HepG2 (cell line): ENCODE measurements at regions not wholly inside any gene's neighbourhood (a gene's known extent, or its start where the extent isn't known, plus 50 kb on each side); places are given as distances from the start of the nearest gene placed in this dataset.

ENCODE experiments used
- ATAC-seq: fragments of 200-7000 bp; cut with Tn5 transposase; 3 replicates; pipeline ENCODE4 v1.9.1; 2020; ENCODE audit warnings: mild to moderate bottlenecking, moderate library complexity
- BruUV-seq: library from RNA; stranded (reverse); fragments of 400-500 nt; replicated peaks from 2 replicates; lab custom pipeline; 2021; lab: Mats Ljungman, UMichigan
- CTCF ChIA-PET: fragments of 300-600 bp; formaldehyde crosslinking; extraction: SDS; loops from one replicate; lab custom pipeline; 2021; ENCODE audit warnings: low total read pairs, inconsistent platforms, low intra/inter-chr PET ratio; lab: Yijun Ruan, JAX
- POLR2A ChIA-PET: fragments of 350-600 bp; sonication (Branson Sonifier 250); formaldehyde crosslinking; loops from one replicate; lab custom pipeline; 2020; ENCODE audit warnings: antibody characterized with exemption, inconsistent platforms; lab: Yijun Ruan, JAX
- DNase-seq: peaks from one replicate; pipeline ENCODE4 v3.0.0-alpha.2; 2015; ENCODE audit warnings: low spot score
- FAIRE-seq: peaks from 3 replicates; lab custom pipeline; 2011; peaks lifted over from hg19 to GRCh38; lab: Jason Lieb, UNC
- H2AFZ ChIP-seq: one replicate; pipeline ENCODE4 v1.6.1; 2011; ENCODE audit warnings: low read length, inconsistent platforms
- H3K27ac ChIP-seq: fragments of 300-600 bp; 3 replicates; pipeline ENCODE4 v1.8.0; 2011; ENCODE audit warnings: mixed run types, mild to moderate bottlenecking, mixed read lengths, low read length, inconsistent platforms; ENCODE audit not compliant: insufficient read depth; ENCODE audit errors: extremely low read length
- H3K27me3 ChIP-seq, 2 experiments: fragments of 200-600 bp in 1 of 2; 2 replicates in 1 of 2; 3 replicates in 1 of 2; pipeline versions ENCODE4 v1.6.0 to v1.8.0; 2011; ENCODE audit warnings: low read length in 2 of 2, mild to moderate bottlenecking in 2 of 2, moderate library complexity in 2 of 2, inconsistent platforms in 1 of 2; ENCODE audit not compliant: insufficient read depth in 2 of 2, control insufficient read depth in 1 of 2
- H3K36me3 ChIP-seq, 2 experiments: fragments of 200-600 bp in 1 of 2; replicated peaks in 1 of 2; 2 replicates in 1 of 2; 3 replicates in 1 of 2; pipeline versions ENCODE4 v1.5.1 to v1.8.0; 2011; ENCODE audit warnings: low read length in 2 of 2, inconsistent platforms in 1 of 2; ENCODE audit not compliant: insufficient read depth in 2 of 2, control insufficient read depth in 1 of 2
- H3K4me1 ChIP-seq: 2 replicates; pipeline ENCODE4 v1.5.1; 2012; ENCODE audit warnings: low read length, inconsistent platforms; ENCODE audit not compliant: insufficient read depth
- H3K4me2 ChIP-seq: 2 replicates; pipeline ENCODE4 v1.6.0; 2011; ENCODE audit warnings: low read depth, low read length, inconsistent platforms
- H3K4me3 ChIP-seq, 3 experiments: fragments of 200-600 bp in 1 of 3; sonication (generic), shearing (Covaris generic) in 1 of 3; replicated peaks in 1 of 3; 2 replicates each; pipeline ENCODE4 v1.5.1; 2011 to 2016; ENCODE audit warnings: low read length in 3 of 3, inconsistent platforms in 2 of 3, low read depth in 2 of 3, mild to moderate bottlenecking in 2 of 3, control low read depth in 1 of 3, mixed read lengths in 1 of 3; ENCODE audit not compliant: insufficient read depth in 1 of 3
- H3K79me2 ChIP-seq: one replicate; pipeline ENCODE4 v1.6.1; 2011; ENCODE audit warnings: low read length, inconsistent platforms; ENCODE audit not compliant: insufficient read depth
- H3K9ac ChIP-seq: 2 replicates; pipeline ENCODE4 v1.6.0; 2011; ENCODE audit warnings: mild to moderate bottlenecking, low read depth, low read length, inconsistent platforms; ENCODE audit not compliant: insufficient read depth
- H3K9me3 ChIP-seq: 2 replicates; pipeline ENCODE4 v1.5.1; 2012; ENCODE audit warnings: mild to moderate bottlenecking, low read length
- H4K20me1 ChIP-seq: 2 replicates; pipeline ENCODE4 v1.6.0; 2011; ENCODE audit warnings: inconsistent platforms, mild to moderate bottlenecking, low read length, moderate library complexity; ENCODE audit not compliant: insufficient read depth
- HIVEP1 ChIP-seq: sonication (generic); formaldehyde crosslinking; IDR thresholded peaks from 2 replicates; pipeline ENCODE4 v1.4.0; 2020; ENCODE audit warnings: mild to moderate bottlenecking, missing genetic modification reagents
- MAFK ChIP-seq, 2 experiments: IDR thresholded peaks in 1 of 2; conservative IDR thresholded peaks in 1 of 2; 2 replicates each; pipeline ENCODE4 v1.6.1; 2011; ENCODE audit warnings: improper control_type of control experiment in 2 of 2, low read length in 2 of 2
- MED13 ChIP-seq: sonication (generic); formaldehyde crosslinking; IDR thresholded peaks from 2 replicates; pipeline ENCODE4 v1.5.0; 2020; ENCODE audit warnings: missing genetic modification reagents
- MTA1 ChIP-seq: sonication (generic); formaldehyde crosslinking; IDR thresholded peaks from 2 replicates; pipeline ENCODE4 v1.4.0; 2020; ENCODE audit warnings: missing genetic modification reagents, mild to moderate bottlenecking, borderline replicate concordance
- MXD4 ChIP-seq: IDR thresholded peaks from 2 replicates; pipeline ENCODE4 v1.6.1; 2016; ENCODE audit warnings: mild to moderate bottlenecking, missing biosample characterization, missing genetic modification reagents
- NFRKB ChIP-seq: fragments of 450-650 bp; IDR thresholded peaks from 2 replicates; pipeline ENCODE4 v1.6.1; 2017
- PAF1 ChIP-seq: IDR thresholded peaks from 2 replicates; pipeline ENCODE4 v1.6.1; 2016; ENCODE audit warnings: missing genetic modification reagents, missing compliant biosample characterization
- SRF ChIP-seq: IDR thresholded peaks from 2 replicates; pipeline ENCODE4 v1.6.1; 2011; ENCODE audit warnings: mild to moderate bottlenecking, low read depth, low read length, moderate library complexity
- ZHX2 ChIP-seq, 2 experiments: sonication (generic) in 1 of 2; formaldehyde crosslinking in 1 of 2; IDR thresholded peaks; 2 replicates each; pipeline versions ENCODE4 v1.6.1 to v1.9.0; 2014 to 2022; ENCODE audit warnings: antibody characterized with exemption in 1 of 2, borderline replicate concordance in 1 of 2, inconsistent platforms in 1 of 2, low read depth in 1 of 2, missing genetic modification reagents in 1 of 2
- ZKSCAN5 ChIP-seq: sonication (generic); formaldehyde crosslinking; IDR thresholded peaks from 2 replicates; pipeline ENCODE4 v1.5.1; 2020; ENCODE audit warnings: mild to moderate bottlenecking, missing genetic modification reagents
- ZNF143 ChIP-seq: sonication (generic); formaldehyde crosslinking; IDR thresholded peaks from 2 replicates; pipeline ENCODE4 v1.4.0; 2020; ENCODE audit warnings: missing genetic modification reagents
- ZNF256 ChIP-seq: sonication (generic); formaldehyde crosslinking; conservative IDR thresholded peaks from 2 replicates; pipeline ENCODE4 v1.4.0; 2020; ENCODE audit warnings: missing genetic modification reagents
- ZNF761 ChIP-seq: sonication (generic); formaldehyde crosslinking; conservative IDR thresholded peaks from 2 replicates; pipeline ENCODE4 v1.4.0; 2020; ENCODE audit warnings: mild to moderate bottlenecking, missing genetic modification reagents
- ZSCAN12 ChIP-seq: sonication (generic); formaldehyde crosslinking; IDR thresholded peaks from 2 replicates; pipeline ENCODE4 v1.9.0; 2021; ENCODE audit warnings: mild to moderate bottlenecking, missing genetic modification reagents
- ZSCAN9 ChIP-seq: IDR thresholded peaks from 2 replicates; pipeline ENCODE4 v1.6.1; 2016; ENCODE audit warnings: borderline replicate concordance
- WGBS: methylation state at CpG from one replicate; pipeline ENCODE4 v1.1.6; 2017; ENCODE audit warnings: low lambda C conversion rate; 5-methylcytosine and 5-hydroxymethylcytosine counted together
- in situ Hi-C: cut with HindIII; loops from 2 replicates; pipeline ENCODE4 v1.10.0; 2017; ENCODE audit warnings: low pct_unique_long_range_greater_than_20kb; ENCODE audit not compliant: extremely low pct_ligation_motif_present
- intact Hi-C: fragments of 100-400 bp; cut with micrococcal nuclease; formaldehyde crosslinking; loops from one replicate; pipeline ENCODE4 v1.10.0; 2022; ENCODE audit not compliant: unreplicated experiment

DNA sequence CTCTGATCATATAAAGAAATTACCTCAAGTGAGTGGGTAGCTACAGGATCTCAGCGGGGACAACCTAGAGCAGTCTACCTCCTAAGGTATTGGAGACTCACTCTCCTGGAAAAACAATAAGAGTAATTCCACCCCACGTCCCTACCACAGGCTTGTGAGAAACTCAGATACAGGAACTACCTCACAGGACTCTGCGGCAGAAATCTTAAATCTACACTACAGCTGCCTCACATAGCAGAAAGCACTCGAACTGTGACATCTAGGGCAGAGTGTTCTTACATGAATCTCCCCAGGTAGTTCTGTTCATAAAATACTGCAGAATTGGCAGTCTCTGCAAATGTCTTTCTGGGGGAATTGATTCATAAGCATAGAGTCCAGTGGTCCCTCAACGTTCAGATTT is 382.9 kb upstream of the IL12A start:
- TF ChIP-seq ZNF143 (CRISPR knock-in tag) (no peak), HIVEP1 (CRISPR knock-in tag) (no peak), MED13 (CRISPR knock-in tag) (no peak), PAF1 (no peak), NFRKB (no peak), ZSCAN9 (CRISPR knock-in tag) (no peak), ZKSCAN5 (no peak), SRF (no peak), ZNF761 (CRISPR knock-in tag) (no peak), MTA1 (CRISPR knock-in tag) (no peak), ZSCAN12 (CRISPR knock-in tag) (no peak)
- TF ChIP-seq, all 625 proteins: peak for 0
- no peak overlapping the region for H3K4me2 ChIP-seq
- in situ Hi-C loops (no loop called here), intact Hi-C loops (no loop called here)
- H3K4me3 ChIP-seq: no peak overlapping the region
- H4K20me1 ChIP-seq: no peaks in the 10 kb centered on the region
- ChIA-PET POLR2A (no interaction called here), CTCF (no interaction called here)
- H2AFZ ChIP-seq: no peak overlapping the region
- no peaks in the 10 kb centered on the region for H3K79me2 ChIP-seq
- no peak overlapping the region for H3K9ac ChIP-seq
- no peak for FAIRE-seq
- H3K36me3 ChIP-seq: no peaks in the 10 kb centered on the region
- H3K4me1 ChIP-seq: no peaks in the 10 kb centered on the region
- no TSS peak for BruUV-seq
- no peak for DNase-seq
- H3K27ac ChIP-seq: no peak overlapping the region
- no peak for ATAC-seq
- peaks cover 13% of the 10 kb centered on the region for H3K9me3 ChIP-seq
- 38% methylated on average over 5 of the region's 5 CpGs for WGBS
- no peaks in the 10 kb centered on the region for H3K27me3 ChIP-seq

DNA sequence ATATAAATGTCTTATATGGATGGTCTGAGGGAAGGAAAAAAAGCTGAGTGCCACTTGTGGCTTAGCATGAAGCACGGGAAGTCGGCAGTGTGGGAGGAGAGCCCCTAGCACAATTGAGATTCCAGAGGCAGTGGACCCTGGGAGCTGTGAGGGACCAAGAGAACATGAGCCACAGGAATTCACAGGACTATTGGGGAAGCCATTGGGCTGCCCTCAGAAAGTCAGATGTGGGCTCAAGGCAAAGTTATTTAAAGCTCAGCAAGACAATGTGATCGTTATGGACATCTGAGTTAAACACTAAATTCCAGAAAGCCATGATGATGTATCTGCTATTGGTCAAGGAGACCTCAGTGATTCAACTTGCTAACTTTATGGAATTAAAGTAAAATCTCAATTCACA is 380.8 kb upstream of the IL12A start:
- H3K27me3 ChIP-seq: no peaks in the 10 kb centered on the region
- no peak overlapping the region for H3K9ac ChIP-seq
- H3K36me3 ChIP-seq: no peaks in the 10 kb centered on the region
- no peaks in the 10 kb centered on the region for H3K4me1 ChIP-seq
- POLR2A ChIA-PET: no interaction called here
- no peak for DNase-seq
- no peak overlapping the region for H3K27ac ChIP-seq
- H3K9me3 ChIP-seq: no peaks in the 10 kb centered on the region
- ATAC-seq: no peak
- no peaks in the 10 kb centered on the region for H3K79me2 ChIP-seq
- no peaks in the 10 kb centered on the region for H4K20me1 ChIP-seq
- CTCF ChIA-PET: no interaction called here
- no peak overlapping the region for H2AFZ ChIP-seq
- intact Hi-C loops: no loop called here
- H3K4me2 ChIP-seq: no peak overlapping the region
- no peak overlapping the region for H3K4me3 ChIP-seq
- WGBS: 0% methylated on average over 3 of the region's 3 CpGs
- FAIRE-seq: no peak
- in situ Hi-C loops: no loop called here
- BruUV-seq: no TSS peak
- TF ChIP-seq MXD4 (no peak), ZHX2 (IDR thresholded peaks at IDR 0.05; ENCODE audit: low read depth) (no peak), ZHX2 (CRISPR knock-in tag; IDR thresholded peaks at IDR 0.05; ENCODE audit: borderline replicate concordance) (no peak), MAFK (conservative IDR thresholded peaks at IDR 0.05 in 1 of 2, IDR thresholded peaks at IDR 0.05 in 1 of 2; ENCODE audit: low read length in 2 of 2) (no peak), ZNF256 (CRISPR knock-in tag) (no peak)
